Germinal center (tissue), 1 donor: ENCODE measurements at regions not wholly inside any gene's neighbourhood (a gene's known extent, or its start where the extent isn't known, plus 50 kb on each side); places are given as distances from the start of the nearest gene placed in this dataset.
"Not testable (repeated sequence)": the region's sequence is repeated elsewhere in the genome, so short reads cannot be mapped to it uniquely, and the experiment has no call there.

ENCODE experiments used
- DNase-seq: peaks from one replicate; pipeline ENCODE4 v3.0.0; 2012; ENCODE audit warnings: mixed read lengths, low spot score

DNA sequence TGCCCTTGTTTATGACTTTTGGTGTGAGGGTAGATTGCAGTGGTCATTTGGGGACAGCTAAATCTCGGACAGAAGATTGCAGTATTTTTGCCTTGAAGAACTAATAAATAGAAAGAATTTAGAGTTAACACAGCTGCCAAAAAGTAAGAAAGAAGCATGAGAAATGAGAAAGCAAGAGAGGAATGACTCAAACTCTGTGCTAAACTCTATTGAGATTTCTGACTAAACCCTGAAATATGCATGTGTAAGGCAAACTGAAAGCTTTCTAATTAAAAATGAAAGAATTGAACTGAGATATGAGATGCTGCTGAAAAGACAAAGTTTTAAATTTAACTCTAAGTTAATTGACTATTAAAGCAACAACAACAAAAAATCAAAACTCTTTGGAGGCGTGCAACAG is 791.3 kb downstream of the RAB28 start:
- DNase-seq = no peak

DNA sequence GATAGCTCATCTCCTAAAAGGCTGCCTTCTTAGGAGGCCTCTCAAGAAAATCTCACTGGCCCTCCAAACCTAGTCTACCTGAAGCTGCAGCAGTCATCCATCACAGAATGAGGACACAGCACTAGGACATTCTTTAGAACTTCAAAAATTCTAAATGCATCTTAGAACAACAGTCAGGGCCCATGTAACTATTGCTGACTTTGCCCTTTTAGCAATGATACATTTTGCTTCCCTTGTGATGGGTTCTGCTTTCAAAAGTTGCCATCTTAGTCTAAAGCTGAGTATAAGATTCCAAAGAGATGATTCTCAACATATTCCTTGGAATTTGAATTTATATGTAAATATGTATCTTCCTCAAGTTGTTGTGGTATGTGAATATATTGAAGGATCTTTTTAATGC is 793.0 kb downstream of the RAB28 start:
- no peak for DNase-seq

- no peak for DNase-seq
These were observed 794.7 kb downstream of the RAB28 start for GRCh38 chr4:12689457-12689856.

GRCh38 chr4:12679217-12679616 is 804.9 kb downstream of the RAB28 start:
- no peak for DNase-seq

DNA sequence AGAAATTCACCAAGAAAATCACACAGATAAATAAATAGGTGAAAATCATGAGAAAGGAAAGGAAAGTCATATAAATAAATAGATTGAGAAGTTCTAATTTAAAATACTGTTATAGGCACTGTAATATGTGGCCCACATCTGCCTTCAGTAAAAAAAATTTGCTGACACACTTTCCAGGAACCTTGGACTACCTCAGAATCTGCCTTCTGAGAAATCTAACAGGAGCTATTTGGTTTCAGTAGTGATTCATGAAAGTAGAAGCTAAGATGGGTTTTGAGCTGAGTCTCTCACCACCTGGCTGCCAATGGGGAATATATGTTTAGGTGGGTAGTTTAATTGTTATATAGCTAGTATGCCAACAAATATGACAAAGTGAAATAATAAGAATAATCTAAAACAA is 810.0 kb downstream of the RAB28 start:
- DNase-seq = no peak

DNA sequence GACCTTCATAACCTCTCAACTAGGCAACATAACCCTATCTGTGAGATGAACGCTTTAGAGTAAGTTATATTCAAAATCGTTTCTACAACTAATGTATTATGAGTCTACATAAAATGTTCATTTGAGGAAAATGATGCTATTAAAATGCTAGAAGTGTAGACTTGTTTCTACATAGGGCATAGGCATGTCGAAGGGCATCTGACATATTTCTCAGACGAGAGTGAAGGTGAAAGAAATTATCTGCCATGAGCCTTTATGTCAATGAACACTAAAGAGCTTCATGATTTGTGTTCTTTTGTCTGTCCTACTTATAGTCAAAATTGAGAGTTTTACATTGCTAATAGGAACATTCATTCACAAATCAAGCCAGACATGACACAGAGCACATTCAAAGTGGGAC is 811.8 kb downstream of the RAB28 start:
- no peak for DNase-seq

DNA sequence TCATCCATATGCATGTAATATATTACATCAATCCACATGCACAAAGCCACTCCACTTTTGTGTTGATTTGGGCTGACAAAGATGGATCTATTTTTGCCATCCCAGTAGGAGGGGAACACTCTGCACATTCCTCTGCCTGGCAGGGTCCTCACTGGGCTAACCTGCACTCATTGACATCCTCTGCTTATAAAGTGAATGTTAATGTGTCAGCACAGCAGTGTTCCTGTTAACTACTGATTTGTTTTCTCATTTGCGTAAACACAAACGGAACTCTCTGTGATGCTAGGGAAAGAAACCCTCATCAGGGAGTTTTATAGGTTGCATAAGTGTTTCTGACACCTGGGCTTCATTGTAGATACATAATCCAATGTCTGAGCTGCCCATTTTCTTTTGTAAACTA is 826.0 kb downstream of the RAB28 start:
- no peak for DNase-seq

DNA sequence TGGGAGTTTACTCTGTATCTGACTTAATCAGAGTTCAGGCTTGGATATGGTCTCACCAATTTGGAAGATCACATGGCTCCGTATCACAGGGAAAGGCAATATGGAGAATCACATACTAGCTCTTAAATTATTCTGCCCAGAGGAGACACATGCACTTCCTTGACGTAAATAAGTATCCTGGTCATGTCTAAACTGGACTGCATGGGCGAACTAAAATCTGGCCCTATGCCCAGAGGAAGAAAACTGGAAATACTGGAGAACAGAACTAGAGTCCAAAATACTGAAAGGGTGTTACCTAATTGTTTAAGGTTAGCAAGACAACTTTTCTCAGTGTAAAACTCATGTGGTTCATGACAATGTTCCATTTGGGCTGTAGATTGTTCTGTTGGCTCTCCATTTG is 832.3 kb downstream of the RAB28 start:
- no peak for DNase-seq

DNA sequence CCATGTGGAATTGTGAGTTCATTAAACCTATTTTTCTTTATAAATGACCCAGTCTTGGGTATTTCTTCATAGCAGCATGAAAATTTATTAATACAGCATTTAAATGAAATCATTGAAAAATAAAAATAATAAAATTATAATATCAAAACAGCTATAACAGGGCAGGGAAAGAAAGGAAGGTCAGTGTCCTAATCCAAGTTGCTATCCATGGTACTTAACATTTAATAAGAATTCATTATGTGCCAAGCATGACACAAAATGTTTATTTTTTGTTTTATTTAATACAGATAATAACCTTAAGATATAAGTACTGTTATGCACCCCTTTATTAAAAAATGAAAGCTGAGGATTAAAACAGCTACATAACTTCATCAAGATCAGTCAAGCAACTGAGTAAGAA is 838.4 kb downstream of the RAB28 start:
- no peak for DNase-seq

DNA sequence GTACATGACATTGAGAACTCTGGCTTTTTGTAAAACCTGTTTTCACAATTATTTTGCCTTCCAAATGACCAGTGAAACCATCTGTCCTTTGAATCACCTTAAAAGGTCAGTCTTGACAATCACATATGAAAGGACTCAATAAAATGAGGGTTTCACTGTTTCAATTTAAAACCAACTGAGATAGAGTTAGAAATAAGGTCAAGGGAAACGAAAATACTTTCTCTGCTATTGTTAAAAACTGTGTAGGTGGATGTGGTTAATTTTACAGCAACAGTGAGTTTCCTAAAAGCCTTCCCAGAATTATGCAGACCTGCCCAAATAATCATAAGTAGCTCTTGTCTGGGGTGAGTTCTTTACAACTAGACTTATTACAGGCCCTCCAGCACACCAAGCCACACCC is 839.9 kb downstream of the RAB28 start:
- no peak for DNase-seq

DNA sequence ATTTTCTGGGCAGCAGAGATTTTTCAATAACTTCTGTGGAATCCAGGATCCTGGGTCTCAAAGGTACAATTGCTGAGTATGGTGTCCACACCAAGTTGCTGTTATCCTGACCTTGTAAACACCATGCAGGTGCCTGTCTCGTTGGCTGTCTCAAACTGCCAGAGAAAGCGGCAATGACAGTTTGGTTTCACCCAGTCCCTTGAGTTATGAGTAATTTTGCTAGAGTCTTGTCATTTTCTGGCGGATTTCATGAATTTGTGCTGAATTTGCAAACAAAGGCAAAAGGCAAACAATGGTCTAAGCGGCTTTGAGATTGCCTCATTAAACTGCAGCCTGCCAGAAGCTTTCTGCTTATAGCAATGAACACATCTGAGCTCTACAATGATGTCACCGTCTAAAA is 847.9 kb downstream of the RAB28 start:
- no peak for DNase-seq

GRCh38 chr4:12635629-12636028 is 848.5 kb downstream of the RAB28 start:
- DNase-seq = no peak

DNA sequence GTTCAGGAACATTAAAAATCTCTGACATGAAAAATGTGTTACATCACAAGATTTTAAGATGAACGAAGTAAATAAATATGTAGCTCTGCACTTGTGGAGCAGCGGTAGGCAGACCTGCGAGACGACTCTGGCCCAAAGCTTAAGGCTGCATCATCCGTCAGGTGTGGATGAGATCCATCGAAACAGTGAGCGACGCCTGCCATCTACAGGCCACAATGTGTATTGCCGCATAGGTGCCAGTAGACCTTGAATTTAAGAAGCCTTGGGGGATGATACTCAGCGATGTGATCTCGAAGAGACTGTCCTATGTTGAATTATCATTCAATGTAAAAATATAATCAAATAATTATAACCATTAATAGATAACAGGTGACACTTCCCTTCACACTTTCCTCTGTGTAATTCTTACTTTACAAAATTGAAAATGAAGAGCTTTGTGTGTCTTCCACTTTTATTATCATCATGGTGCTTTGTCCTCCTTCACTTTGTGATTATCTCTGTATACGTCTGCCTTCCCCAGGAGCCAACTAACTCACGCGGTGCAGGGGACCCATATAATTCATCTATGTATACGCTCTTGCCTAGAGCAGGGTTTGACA is 851.0 kb downstream of the RAB28 start:
- peak; percentile 46 for DNase-seq

GRCh38 chr4:12615822-12616221 is 868.3 kb downstream of the RAB28 start:
- DNase-seq = no peak

- DNase-seq = no peak
These were observed 871.3 kb downstream of the RAB28 start for GRCh38 chr4:12612876-12613275.

GRCh38 chr4:12609212-12609875 is 874.8 kb downstream of the RAB28 start:
- not testable (repeated sequence) for DNase-seq

DNA sequence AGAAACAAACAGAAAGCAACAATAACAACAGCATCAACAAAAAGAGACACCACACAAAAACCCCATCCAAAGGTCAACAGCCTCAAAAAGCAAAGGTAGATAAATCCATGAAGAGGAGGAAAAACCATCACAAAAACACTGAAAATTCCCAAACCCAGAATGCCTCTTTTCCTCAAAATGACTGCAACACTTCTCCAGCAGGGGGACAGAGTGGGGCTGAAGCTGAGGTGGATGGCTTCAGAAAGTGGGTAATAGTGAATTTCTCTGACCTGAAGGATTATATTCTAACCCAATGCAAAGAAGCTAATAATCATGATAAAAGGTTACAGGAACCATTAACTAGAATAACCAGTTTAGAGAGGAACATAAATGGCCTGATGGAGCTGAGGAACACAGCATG is 888.2 kb downstream of the RAB28 start:
- DNase-seq = no peak

GRCh38 chr4:12595489-12595888 is 888.7 kb downstream of the RAB28 start:
- no peak for DNase-seq

- no peak for DNase-seq
These were observed 895.6 kb downstream of the RAB28 start for GRCh38 chr4:12588582-12588981.

- no peak for DNase-seq
These were observed 897.7 kb downstream of the RAB28 start for GRCh38 chr4:12586242-12587006.

DNA sequence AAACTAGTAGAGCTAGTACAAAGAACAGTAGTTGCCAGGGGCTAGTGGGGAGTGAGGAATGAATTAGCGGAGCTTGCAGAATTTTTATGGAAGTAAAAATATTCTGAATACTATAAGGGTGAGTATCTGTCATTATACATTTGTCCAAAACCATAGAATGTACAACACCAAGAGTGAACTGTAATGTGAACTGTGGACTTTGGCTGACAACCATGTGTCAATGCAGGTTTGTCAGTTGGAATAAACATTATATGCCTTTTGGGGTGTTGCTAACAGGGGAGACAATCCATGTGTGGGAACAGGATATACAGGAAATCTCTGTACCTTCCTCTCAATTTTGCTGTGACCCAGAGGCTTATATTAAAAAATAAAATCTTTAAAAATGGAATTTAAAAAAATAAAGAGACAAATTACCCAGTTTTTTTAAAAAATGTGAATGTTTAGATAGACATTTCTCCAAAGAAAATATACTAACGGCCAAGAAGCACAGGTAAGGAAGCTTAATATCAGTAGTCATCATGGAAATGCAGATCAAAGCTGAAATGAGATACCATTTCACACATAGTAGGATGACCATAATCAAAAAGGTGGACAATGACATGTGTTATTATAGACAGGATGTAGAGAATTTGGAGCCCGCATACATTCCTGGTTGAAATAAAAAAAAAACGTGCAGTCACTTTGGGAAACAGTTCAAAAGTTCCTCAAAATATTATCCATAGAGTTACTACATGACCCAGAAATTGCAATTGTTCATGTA is 899.8 kb downstream of the RAB28 start:
- DNase-seq = no peak

DNA sequence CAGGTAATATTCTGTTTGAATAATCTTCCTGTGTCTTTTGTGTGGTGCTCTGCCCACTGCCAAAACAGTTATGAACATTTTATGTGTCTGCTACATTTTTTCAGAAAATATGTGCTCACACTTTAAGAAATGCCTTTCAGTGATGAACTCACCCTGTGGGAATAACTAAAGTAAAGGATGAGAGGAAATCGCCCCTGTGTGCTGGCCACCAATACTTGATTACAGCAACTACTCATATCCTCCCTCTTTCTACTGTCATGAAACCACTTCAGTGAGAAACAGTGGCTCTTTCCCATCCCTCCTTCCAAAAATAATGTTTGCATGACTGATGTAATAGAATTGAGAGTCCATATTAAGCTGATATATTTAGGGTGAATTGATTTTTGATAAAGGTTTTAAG is 900.9 kb downstream of the RAB28 start:
- DNase-seq = no peak

- no peak for DNase-seq
These were observed 903.4 kb downstream of the RAB28 start for GRCh38 chr4:12580787-12581186.
